NCI-H2171 treated with DMSO at 0.1 percent for 48 hours (cell line): ENCODE measurements at regions not wholly inside any gene's neighbourhood (a gene's known extent, or its start where the extent isn't known, plus 50 kb on each side); places are given as distances from the start of the nearest gene placed in this dataset.
"Not testable (repeated sequence)": the region's sequence is repeated elsewhere in the genome, so short reads cannot be mapped to it uniquely, and the experiment has no call there.

Experiments
- DNase-seq: peaks from one replicate; lab custom pipeline; 2025; lab: John Stamatoyannopoulos, UW

DNA sequence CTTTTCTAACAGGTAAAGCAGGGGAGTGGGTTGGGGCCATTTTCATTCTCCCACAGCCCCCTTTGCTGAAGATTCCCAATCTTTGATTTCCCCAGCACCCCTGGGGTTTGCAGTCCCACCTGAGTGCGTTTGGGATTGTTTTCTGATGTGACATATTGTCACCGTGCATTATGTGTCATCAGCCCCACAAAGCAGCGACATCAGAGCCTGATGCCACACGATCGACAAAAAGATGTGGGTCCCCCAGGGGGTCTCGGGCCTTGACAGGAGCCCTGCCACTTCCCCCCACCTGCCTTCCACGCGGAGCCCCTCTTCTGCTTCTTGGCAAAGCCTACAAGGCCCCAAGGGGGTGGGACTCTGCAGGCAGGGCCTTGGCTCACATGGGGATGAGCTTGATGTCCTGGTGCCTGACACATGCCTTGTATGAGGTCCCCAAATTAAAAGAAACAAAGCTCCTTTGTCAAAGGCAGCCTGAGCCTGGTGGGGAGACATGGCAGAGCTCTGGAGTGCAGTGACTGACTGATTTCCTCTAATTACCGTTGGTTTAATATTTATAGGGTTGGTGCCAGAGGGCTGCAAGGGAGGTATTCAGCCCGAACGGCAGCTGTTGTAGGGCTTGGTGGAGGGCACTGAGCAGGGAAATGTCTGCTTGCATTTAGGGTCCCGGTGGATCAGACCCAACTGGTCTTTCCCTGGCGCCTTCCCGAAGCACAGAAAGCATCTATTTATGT, 149.2 kb downstream of the MIAT start:
- no peak for DNase-seq

DNA sequence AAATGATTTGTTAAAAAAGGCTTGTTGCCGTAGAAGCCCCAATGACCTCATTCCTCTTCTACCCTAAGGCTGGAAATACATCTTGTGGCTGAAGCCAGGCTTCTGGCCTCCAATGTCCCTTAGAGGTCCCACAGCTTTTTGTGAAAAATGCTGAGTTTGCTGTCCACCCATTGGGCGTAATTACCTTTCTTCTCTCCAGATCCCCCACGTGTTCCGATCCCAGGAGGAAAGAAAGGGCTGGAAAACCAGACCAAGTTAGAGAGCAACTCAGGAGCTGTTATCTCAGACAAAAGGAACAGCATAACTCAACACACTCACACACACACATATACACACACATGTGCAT, 154.2 kb downstream of the MIAT start:
- no peak for DNase-seq

DNA sequence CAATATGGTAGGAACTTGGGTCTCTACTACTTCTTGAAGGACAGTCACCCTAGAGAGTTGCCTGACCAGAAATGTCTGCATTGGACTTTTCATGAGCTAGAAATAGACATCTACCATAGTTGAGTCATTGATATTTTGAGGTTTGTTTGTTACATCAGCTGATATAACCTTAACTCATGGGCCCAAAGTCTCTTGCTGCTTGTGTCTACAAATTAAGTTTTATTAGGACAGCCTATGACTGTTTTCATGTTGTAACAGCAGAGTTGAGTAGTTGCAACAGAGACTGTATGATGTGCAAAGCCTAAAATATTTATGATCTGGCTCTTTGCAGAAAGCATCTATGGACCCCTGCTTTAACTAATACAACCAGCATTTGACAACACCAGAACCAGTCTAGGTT, 155.3 kb downstream of the MIAT start:
- DNase-seq = no peak

DNA sequence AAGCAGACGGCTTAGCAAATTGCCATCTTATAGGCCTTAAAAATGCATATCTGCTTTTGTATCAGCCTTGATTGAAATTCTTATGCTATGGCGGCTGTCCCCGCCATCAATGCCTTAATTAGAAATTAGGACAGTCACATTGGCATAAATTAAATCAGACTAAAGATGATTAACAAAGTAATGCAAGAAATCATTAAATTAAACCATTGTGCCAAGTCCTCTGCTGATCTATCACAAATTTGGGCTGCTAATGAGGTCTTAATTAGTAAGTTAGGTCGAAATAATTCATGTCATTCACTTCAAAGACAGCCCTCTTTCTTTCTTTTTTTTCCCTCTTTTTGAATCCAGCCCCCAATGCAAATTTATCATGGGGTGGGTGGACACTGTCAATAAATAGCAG, 159.3 kb downstream of the MIAT start:
- DNase-seq = no peak

DNA sequence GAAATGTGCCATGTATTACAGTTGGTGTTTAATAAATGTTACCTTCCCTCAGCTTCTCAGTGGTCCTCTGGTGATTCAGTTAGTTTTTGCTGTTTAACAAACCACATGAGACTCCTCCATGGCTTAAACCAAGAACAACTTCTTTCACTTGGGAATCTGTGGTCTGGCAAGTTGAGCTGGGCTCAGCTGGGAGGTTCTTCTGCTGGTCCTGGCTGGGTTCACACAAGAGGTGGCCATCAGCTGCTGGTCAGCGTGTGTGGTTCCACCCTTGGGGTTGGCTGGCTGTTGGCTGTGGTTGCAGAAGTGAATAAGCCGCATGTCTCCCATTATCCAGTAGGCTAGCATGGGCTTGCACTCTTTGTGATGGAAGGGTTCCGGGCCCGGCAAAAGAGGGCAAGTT, 160.5 kb downstream of the MIAT start:
- DNase-seq = no peak

DNA sequence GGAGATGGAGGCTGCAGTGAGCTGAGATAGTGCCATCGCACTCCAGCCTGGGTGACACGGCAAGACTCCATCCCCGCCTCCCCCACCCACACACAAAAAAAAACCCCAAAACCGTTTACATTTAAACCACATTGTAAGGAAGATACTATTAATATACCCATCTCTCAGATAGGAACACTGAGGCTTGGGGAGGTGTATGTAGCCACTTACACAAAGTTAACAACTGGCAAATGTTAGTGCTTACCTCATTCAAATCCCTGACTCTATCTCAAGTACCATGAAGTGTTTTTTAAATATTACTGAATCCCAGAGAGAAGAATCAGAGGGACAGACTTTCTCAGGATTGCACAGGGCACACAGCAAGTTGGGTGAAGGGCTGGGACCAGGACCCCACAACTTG, 164.5 kb downstream of the MIAT start:
- no peak for DNase-seq

DNA sequence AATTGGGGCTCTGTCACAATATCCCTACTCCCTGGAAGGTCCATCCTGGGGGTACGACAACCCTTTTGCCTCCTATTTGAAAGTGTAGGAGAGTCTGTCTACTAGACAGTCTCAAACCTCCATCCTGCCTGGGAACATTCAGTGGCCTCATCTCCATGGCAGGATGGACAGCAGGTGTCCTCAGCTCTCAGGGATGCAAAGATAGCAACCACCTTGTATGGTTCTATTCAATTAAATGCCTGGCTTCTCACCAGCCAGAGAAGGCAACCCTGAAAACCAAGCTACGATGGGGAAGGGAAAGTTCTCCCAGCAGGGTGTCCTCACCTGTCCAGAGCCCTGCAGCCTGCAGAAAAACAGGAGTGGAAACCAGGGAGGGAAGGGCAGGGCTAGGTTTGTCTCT, 164.9 kb downstream of the MIAT start:
- no peak for DNase-seq

DNA sequence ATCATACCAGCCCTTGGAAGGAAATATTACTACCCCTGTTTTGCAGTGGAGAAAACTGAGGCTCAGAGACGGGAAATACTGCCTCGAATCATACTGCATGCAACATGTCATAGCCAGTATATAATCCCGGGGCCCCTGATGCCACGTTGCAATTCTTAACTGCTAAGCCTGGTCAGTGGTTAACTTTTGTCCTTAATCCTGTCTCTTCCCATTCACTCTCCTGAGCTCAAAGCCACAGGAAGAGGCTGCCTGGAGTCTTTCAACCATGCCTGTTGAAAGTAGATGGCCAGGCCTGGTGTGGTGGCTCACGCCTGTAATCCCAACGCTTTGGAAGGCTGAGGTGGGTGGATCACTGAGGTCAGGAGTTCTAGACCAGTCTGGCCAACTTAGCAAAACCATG, 166.6 kb downstream of the MIAT start:
- no peak for DNase-seq

DNA sequence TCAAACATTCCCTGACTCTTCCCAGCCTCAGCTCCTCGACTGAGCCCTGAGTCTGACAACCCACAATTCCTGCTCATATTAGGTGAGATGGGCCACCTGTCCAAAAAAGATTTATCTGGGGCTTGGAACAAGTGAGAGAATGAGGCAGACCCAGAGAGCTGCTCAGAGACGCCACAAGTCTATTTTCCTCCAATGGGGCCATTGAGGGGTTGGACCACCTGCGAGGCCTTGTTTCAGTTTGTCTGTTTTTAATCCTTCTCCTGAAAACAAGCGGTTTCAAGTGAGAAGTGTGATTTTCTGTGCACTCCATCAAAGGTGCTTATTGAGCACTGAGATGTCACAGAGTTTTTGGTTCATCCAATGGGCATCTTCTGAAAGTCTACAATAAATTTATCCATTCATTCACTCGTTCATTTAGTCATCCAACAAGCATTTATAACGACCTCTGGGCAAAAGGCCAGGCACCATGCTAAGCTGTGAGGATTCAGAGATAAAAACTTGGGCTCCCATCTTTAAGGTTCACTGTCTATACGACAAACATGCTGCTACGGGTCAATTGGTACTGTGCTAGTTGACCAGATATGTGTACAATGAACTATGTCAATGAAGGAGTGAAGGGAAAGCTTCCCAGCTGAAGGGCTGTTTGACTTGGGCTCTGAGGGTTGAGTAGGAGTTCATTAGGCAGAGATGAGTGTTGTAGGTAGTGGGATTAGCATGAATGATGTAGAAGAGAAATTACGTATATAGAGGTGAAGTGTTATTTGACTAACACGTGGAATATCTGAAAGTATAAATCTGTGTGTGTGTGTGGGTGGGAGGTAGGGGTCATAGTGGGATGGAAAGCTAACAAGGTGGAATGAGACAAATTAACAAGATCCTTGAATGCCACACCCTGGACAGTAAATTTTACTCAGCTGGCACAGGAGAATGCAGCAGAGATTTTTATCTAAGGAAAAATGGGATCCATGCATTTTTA, 168.9 kb downstream of the MIAT start:
- DNase-seq = no peak

DNA sequence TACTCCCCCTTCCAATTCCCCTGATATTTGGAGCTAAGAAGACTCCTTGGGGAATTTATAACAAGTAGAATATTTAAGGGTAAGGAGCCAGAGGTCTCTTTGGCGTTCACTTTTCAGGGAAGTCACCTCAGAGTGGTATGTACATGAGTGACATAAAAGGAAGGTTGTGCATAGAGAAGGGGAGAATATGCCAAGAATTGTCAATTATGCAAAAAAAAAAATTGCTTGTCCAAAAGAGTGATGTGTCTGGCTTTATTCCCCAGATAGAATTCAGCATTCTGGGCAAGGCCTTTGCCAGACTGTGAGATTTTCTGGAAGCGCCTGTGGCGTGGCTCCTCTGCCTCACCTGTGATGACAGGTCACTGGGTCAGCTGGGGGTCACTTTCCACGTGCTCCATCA, 170.2 kb downstream of the MIAT start:
- no peak for DNase-seq

DNA sequence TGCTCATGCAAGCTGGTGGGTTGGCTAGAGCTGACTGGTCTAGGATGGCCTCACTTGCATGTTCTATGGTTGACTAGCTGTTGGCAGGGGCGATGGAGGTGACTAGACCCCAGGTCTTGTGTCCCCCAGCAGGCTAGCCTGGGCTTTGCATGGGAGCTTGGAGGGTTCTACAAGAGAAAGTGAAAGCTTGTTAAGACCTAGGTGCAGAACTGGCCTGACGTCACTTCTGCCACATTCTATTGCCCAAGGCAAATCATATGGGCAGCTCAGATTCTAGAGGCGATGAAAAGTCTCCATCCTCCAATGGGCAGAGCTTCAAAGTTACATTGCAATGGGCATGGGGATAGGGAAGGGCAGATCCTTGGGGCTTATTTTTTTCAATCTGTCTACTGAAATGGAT, 170.9 kb downstream of the MIAT start:
- DNase-seq = no peak

DNA sequence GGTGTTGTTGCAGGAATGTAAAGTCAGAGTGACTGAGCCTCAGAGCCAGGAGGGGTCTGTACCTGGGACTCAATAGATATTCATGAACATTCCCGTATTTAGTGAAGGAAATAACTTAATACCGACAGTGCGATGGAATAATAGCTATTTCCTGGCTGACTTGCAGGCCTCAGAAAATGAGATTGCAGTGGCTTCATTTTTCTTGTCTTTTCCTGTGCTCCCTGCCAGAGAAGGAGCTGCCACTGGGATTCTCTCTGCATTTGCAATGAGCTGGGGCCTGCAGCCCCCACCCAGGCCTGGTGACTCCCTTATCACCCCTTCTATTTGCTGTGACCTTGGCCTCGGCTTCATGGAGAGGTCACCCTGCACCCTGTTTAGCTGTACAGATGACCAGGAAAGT, 173.4 kb downstream of the MIAT start:
- no peak for DNase-seq

DNA sequence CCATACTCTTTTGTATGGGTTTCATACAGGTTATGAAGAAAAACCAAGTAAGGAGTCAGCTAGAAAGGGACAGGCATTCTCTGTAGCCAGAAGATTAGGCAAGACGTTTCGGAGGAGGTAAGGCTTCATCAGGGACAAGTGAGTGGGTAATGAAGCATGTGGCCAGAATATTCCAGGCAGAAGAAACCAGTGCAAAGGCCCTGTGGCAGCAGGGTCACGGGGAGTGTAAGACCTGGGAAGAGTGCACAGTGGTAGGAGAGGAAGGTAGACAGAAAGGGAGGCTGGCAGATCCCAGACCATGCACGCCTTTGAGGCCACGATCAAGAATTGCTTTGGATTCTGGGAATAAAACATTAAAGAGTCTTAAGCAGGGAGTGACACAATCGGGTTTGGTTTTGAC, 177.6 kb downstream of the MIAT start:
- DNase-seq = no peak

DNA sequence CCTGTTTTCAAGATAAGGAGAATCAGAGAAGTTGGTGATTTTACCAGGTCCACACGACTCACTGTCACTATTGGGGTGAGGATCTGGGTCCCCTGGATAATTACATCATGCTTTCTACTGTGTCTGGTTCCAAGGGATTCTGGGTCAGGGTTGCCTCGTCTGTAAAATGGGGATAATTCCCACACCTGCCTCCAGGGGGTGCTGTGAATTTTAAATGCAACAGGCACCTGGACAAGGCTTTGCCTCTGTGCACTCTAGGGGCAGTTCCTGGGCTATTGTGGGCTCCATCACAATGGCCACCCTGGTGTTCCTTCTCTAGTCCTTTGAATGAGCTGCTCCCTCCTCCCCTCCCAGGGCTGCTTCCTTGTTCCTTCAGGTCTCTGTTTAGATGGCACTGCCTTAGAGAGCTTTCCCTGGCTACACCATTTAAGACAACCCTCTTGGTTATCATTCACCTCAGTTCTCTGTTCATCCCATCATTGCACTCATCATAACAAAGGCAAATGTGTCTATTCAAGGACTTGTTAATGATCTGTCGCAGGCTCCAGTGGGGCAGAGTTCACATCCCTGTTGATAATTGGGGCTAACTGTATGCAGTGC, 178.6 kb downstream of the MIAT start:
- peak; percentile 12 for DNase-seq

DNA sequence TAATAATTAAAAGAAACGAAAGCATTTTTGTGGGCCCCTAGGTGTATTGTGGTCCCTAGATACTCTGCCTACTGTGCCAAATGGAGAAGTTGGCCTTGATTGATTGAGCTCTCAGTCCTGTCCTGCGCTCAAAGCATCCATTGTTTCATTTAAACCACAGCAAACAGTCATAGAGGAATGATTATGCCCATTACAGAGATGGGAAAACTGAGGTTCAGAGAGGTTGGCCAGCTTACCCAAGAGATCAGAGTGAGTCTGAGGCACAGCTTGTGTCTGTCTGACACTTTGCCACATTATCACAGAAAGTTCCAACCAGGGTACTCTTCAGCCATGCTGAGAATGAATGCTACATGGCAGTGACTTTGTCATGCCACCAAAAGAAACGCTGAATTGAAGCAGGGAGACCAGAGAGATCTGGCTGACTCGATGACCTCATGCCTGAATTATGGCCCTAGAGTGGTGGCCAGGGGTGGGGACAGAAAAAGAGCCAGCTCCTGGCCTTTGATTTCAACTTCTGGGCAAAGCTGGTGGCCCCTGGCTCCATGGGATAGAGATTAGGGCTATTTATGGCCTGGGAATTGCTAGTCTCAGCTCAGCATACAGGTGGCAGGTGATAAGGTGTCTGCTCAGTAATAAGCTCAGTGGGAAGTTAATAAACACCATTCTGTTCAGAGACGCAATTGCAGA, 180.5 kb downstream of the MIAT start:
- DNase-seq = no peak

DNA sequence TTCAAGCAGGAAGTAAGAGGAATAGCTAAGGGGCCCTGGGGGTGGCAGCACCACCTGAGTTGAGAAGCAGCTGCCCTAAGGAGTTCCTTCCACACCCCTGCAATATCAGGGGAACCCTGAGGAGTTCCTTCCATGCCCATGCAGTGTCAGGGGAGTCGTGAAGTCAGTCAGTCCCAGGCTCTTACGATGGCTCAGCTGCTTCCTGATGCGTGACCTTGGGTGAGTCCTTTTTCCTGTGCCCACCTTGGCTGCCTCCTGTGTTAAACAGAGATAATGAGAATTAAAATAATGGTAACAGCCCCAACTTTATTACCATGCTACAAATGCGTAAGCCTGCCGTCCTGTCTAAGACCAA, 181.1 kb downstream of the MIAT start:
- no peak for DNase-seq

DNA sequence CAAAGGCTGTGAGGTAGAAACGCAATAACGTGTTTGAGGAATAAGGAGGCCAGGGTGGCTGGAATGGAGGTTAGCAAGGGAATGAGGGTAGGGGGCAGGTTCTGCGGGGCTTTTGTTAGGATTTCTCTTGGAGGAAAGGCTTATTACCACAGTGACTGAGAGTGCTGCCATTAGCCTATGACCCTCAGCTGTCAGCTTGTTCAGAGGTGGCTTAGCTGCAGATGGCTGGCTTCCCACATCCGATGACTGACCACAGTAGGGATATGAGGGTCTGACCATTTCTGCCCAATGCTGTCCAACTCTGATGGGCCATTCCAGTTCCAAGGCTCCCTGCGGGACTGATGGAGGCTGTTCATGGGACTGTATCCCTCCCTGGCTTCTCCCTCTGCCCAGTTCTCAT, 181.8 kb downstream of the MIAT start:
- no peak for DNase-seq

DNA sequence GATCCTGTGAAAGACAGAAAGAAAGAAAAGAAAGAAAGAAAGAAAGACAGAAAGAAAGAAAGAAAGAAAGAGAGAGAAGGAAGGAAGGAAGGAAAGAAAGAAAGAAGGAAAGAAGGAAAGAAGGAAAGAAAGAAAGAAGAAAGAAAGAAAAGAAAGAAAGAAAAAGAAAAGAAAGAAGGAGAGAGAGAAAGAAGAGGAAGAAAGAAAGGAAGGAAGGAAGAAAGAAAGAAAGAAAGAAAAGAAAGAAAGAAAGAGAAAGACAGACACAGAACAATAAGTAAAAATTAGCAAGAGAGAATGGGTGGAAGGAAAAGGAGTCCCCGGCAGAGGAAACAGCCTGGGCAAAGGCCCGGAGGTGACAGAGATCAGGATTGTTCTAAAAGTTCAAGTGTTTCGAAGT, 183.4 kb downstream of the MIAT start:
- not testable (repeated sequence) for DNase-seq

DNA sequence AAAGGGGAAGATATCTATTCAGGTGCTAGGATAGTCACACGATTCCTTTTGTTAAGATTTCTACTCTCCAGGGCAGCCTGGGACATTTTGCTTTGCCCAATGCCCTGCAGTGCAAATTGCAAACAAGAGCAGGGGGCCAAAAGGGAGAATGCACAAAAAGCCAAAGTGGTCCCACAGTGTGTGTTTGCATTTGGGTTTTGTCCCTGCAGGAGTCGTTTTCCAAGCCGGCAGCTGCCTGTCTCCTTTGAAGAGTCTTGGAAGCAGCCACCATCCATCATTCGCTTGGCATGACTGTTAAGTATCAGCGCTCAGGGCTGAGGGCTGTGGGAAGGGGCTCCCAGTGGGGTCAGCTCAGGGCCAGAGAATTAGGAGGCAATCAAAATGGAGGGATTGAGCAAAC, 184.7 kb downstream of the MIAT start:
- no peak for DNase-seq

DNA sequence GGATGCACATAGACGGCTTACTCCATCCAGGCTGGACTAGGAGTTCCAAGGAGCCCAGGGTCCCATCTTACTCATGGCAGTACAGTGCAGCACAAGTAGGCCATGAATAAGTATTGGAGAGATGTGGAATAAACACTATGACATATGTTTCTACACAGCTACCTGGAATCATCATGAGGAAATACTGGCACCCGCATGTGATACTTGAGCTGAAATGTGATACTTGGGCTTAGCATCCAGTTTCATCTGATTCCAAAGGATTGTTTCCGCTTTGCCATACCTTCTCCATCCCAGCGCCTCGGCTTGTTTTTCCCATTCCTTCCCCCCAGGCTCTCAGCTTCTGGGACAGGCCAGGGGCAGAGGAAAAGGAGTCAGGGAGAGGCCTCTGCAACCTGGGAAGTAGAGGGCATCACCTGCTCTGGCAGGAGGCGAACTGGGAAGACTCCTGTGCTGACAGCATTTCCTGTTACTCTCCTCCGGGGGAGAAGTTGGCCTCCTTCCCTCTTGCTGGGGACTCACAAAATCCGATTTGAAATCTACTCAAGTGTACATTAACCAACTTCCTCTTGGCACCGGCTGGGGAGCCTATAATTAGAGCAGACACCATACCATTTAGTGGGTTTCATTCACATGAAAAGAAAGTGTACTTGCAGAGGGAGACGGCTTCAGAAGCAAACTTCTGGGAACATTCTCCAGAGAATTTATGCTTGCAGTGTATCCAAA, 187.8 kb downstream of the MIAT start:
- DNase-seq = peak; percentile 92

DNA sequence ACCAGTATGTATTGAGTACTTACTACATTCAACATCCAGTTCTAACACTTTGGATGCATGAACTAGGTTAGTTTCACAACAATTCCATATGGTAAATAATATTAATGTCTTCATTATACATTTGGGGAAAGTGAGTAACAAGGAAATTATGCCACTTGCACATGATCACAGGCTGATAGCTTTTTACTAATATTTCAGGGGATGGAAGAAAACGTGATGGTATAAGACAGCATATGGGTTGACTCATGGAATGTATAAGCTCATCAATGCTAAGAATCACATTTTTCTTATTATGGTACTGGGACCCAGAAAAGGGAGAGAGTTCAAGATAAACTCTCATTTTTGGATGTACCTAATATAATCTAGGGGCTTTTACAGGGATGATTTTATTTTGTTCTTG, 188.7 kb downstream of the MIAT start:
- no peak for DNase-seq

DNA sequence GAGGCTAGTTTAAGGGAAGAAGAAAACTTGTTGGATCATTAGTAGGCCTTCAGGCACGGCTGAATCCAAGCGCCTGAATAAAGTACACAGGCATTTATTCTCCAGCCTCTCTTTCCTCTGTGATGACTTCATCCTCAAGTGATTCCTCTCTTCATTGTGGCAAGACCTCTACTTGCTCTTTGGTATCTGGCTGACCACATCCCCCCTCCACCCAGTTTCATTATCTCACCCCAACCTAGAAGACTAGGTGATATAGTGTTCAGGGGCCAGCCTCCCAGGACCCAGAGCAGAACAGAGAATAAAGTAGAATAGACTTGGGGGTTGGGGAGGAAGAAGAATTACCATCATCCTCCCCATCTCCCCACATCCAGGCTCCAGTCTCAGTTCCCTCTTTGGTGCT, 189.3 kb downstream of the MIAT start:
- no peak for DNase-seq
